ACC112 (cell line): ENCODE measurements at regions not wholly inside any gene's neighbourhood (a gene's known extent, or its start where the extent isn't known, plus 50 kb on each side); places are given as distances from the start of the nearest gene placed in this dataset.

Experiments
- H2AFZ ChIP-seq: fragments of 200-600 bp; sonication (generic); one replicate; pipeline ENCODE4 v1.6.0; 2017; ENCODE audit warnings: antibody characterized with exemption, low read length; ENCODE audit not compliant: unreplicated experiment
- H3K27ac ChIP-seq: fragments of 200-600 bp; sonication (generic); 2 replicates; pipeline ENCODE4 v1.5.1; 2014; ENCODE audit warnings: low read depth, mild to moderate bottlenecking, antibody characterized with exemption, low read length, moderate library complexity
- H3K27me3 ChIP-seq: fragments of 200-600 bp; sonication (generic); 2 replicates; pipeline ENCODE4 v1.6.1; 2014; ENCODE audit warnings: mild to moderate bottlenecking, antibody characterized with exemption, low read length, moderate library complexity, mixed read lengths; ENCODE audit not compliant: insufficient read depth
- H3K36me3 ChIP-seq: fragments of 200-600 bp; sonication (generic); 2 replicates; pipeline ENCODE4 v1.6.1; 2016; ENCODE audit warnings: mild to moderate bottlenecking, antibody characterized with exemption, low read length, moderate library complexity, mixed read lengths; ENCODE audit not compliant: insufficient read depth
- H3K4me1 ChIP-seq: fragments of 200-600 bp; sonication (generic); one replicate; pipeline ENCODE4 v1.6.1; 2016; ENCODE audit warnings: low read length, mixed read lengths; ENCODE audit not compliant: insufficient read depth, unreplicated experiment, control insufficient read depth
- H3K4me3 ChIP-seq: fragments of 200-600 bp; sonication (generic); 2 replicates; pipeline ENCODE4 v1.5.1; 2014; ENCODE audit warnings: mild to moderate bottlenecking, low read depth, low read length
- H3K79me2 ChIP-seq: fragments of 200-600 bp; sonication (generic); one replicate; pipeline ENCODE4 v1.6.0; 2016; ENCODE audit warnings: low read length; ENCODE audit not compliant: control insufficient read depth, unreplicated experiment, insufficient read depth

GRCh38 chr3:147836330-147836729, 427.2 kb downstream of the ZIC1 start:
- Histone ChIP-seq H2AFZ (no peak overlapping the region), H3K27ac (no peak overlapping the region), H3K79me2 (no peaks in the 10 kb centered on the region), H3K4me1 (no peaks in the 10 kb centered on the region), H3K27me3 (no peaks in the 10 kb centered on the region), H3K4me3 (no peak overlapping the region), H3K36me3 (no peaks in the 10 kb centered on the region)

GRCh38 chr3:147838652-147839051, 429.5 kb downstream of the ZIC1 start:
- H3K4me1 ChIP-seq = no peaks in the 10 kb centered on the region
- H3K79me2 ChIP-seq = no peaks in the 10 kb centered on the region
- no peak overlapping the region for H3K27ac ChIP-seq
- H3K36me3 ChIP-seq = no peaks in the 10 kb centered on the region
- H3K27me3 ChIP-seq = no peaks in the 10 kb centered on the region
- no peak overlapping the region for H3K4me3 ChIP-seq
- H2AFZ ChIP-seq = no peak overlapping the region

- H3K36me3 ChIP-seq = no peaks in the 10 kb centered on the region
- H3K79me2 ChIP-seq = no peaks in the 10 kb centered on the region
- no peaks in the 10 kb centered on the region for H3K4me1 ChIP-seq
- no peak overlapping the region for H2AFZ ChIP-seq
- no peaks in the 10 kb centered on the region for H3K27me3 ChIP-seq
- no peak overlapping the region for H3K4me3 ChIP-seq
- no peak overlapping the region for H3K27ac ChIP-seq
Observed at GRCh38 chr3:147843331-147843730, 434.2 kb downstream of the ZIC1 start.

- Histone ChIP-seq H2AFZ (no peak overlapping the region), H3K4me1 (no peaks in the 10 kb centered on the region), H3K27me3 (no peaks in the 10 kb centered on the region), H3K36me3 (no peaks in the 10 kb centered on the region), H3K79me2 (no peaks in the 10 kb centered on the region), H3K27ac (no peak overlapping the region), H3K4me3 (no peak overlapping the region)
Observed at GRCh38 chr3:147846293-147846692, 437.1 kb downstream of the ZIC1 start.

- H2AFZ ChIP-seq = no peak overlapping the region
- no peak overlapping the region for H3K27ac ChIP-seq
- H3K27me3 ChIP-seq = no peaks in the 10 kb centered on the region
- H3K79me2 ChIP-seq = no peaks in the 10 kb centered on the region
- no peak overlapping the region for H3K4me3 ChIP-seq
- H3K36me3 ChIP-seq = no peaks in the 10 kb centered on the region
- H3K4me1 ChIP-seq = no peaks in the 10 kb centered on the region
Observed at GRCh38 chr3:147846854-147847478, 437.8 kb downstream of the ZIC1 start.

- H2AFZ ChIP-seq = no peak overlapping the region
- no peak overlapping the region for H3K27ac ChIP-seq
- no peaks in the 10 kb centered on the region for H3K36me3 ChIP-seq
- no peak overlapping the region for H3K4me3 ChIP-seq
- H3K27me3 ChIP-seq = no peaks in the 10 kb centered on the region
- no peaks in the 10 kb centered on the region for H3K4me1 ChIP-seq
- H3K79me2 ChIP-seq = no peaks in the 10 kb centered on the region
Observed at GRCh38 chr3:147851062-147851461, 441.9 kb downstream of the ZIC1 start.

- H2AFZ ChIP-seq = no peak overlapping the region
- no peaks in the 10 kb centered on the region for H3K79me2 ChIP-seq
- H3K36me3 ChIP-seq = no peaks in the 10 kb centered on the region
- H3K4me3 ChIP-seq = no peak overlapping the region
- no peaks in the 10 kb centered on the region for H3K4me1 ChIP-seq
- H3K27me3 ChIP-seq = no peaks in the 10 kb centered on the region
- no peak overlapping the region for H3K27ac ChIP-seq
Observed at GRCh38 chr3:147854542-147854941, 445.4 kb downstream of the ZIC1 start.

GRCh38 chr3:147864754-147865354, 455.7 kb downstream of the ZIC1 start:
- Histone ChIP-seq H3K27ac (no peak overlapping the region), H3K4me3 (no peak overlapping the region), H3K4me1 (no peaks in the 10 kb centered on the region), H3K79me2 (no peaks in the 10 kb centered on the region), H3K27me3 (no peaks in the 10 kb centered on the region), H2AFZ (no peak overlapping the region), H3K36me3 (no peaks in the 10 kb centered on the region)

GRCh38 chr3:147866561-147866960, 457.4 kb downstream of the ZIC1 start:
- Histone ChIP-seq H3K4me1 (no peaks in the 10 kb centered on the region), H3K4me3 (no peak overlapping the region), H3K36me3 (no peaks in the 10 kb centered on the region), H2AFZ (no peak overlapping the region), H3K79me2 (no peaks in the 10 kb centered on the region), H3K27ac (no peak overlapping the region), H3K27me3 (no peaks in the 10 kb centered on the region)

GRCh38 chr3:147872568-147872967, 463.4 kb downstream of the ZIC1 start:
- Histone ChIP-seq H3K4me1 (no peaks in the 10 kb centered on the region), H3K36me3 (no peaks in the 10 kb centered on the region), H2AFZ (no peak overlapping the region), H3K4me3 (no peak overlapping the region), H3K27ac (no peak overlapping the region), H3K27me3 (no peaks in the 10 kb centered on the region), H3K79me2 (no peaks in the 10 kb centered on the region)

- Histone ChIP-seq H2AFZ (no peak overlapping the region), H3K27me3 (no peaks in the 10 kb centered on the region), H3K36me3 (no peaks in the 10 kb centered on the region), H3K4me3 (no peak overlapping the region), H3K4me1 (no peaks in the 10 kb centered on the region), H3K27ac (no peak overlapping the region), H3K79me2 (no peaks in the 10 kb centered on the region)
Observed at GRCh38 chr3:147875498-147875897, 466.3 kb downstream of the ZIC1 start.
